ENCODE measurements at regions not wholly inside any gene's neighbourhood (a gene's known extent, or its start where the extent isn't known, plus 50 kb on each side); places are given as distances from the start of the nearest gene placed in this dataset.

GRCh38 chr11:10376061-10376460 lies 71.2 kb downstream of the ADM start:
- Histone ChIP-seq H3K36me3 (ENCODE audit: control insufficient read depth, insufficient read depth, low read length) (no peaks in the 10 kb centered on the region), H3K9me3 (ENCODE audit: control insufficient read depth, low read depth, low read length) (no peaks in the 10 kb centered on the region), H3K27me3 (ENCODE audit: control insufficient read depth, insufficient read depth, low read length) (peaks cover 3% of the 10 kb centered on the region), H3K4me3 (ENCODE audit: low read length) (no peak overlapping the region), H3K27ac (ENCODE audit: low read length) (no peak overlapping the region), H3K4me1 (ENCODE audit: control insufficient read depth, insufficient read depth, low read length) (no peaks in the 10 kb centered on the region)
- no peak for DNase-seq
- WGBS (ENCODE audit: insufficient coverage, low lambda C conversion rate): no CpG with 5 or more reads among the region's 6 CpGs

- Histone ChIP-seq H3K27me3 (ENCODE audit: control insufficient read depth, insufficient read depth, low read length) (peaks cover 3% of the 10 kb centered on the region), H3K9me3 (ENCODE audit: control insufficient read depth, low read depth, low read length) (no peaks in the 10 kb centered on the region), H3K36me3 (ENCODE audit: control insufficient read depth, insufficient read depth, low read length) (no peaks in the 10 kb centered on the region), H3K4me3 (ENCODE audit: low read length) (no peak overlapping the region), H3K4me1 (ENCODE audit: control insufficient read depth, insufficient read depth, low read length) (no peaks in the 10 kb centered on the region), H3K27ac (ENCODE audit: low read length) (no peak overlapping the region)
- no peak for DNase-seq
These were observed 72.3 kb downstream of the ADM start for GRCh38 chr11:10377183-10377582.

- no CpG with 5 or more reads among the region's 4 CpGs for WGBS (ENCODE audit: insufficient coverage, low lambda C conversion rate)
- Histone ChIP-seq H3K9me3 (ENCODE audit: control insufficient read depth, low read depth, low read length) (no peaks in the 10 kb centered on the region), H3K4me3 (ENCODE audit: low read length) (no peak overlapping the region), H3K27me3 (ENCODE audit: control insufficient read depth, insufficient read depth, low read length) (peaks cover 3% of the 10 kb centered on the region), H3K4me1 (ENCODE audit: control insufficient read depth, insufficient read depth, low read length) (no peaks in the 10 kb centered on the region), H3K27ac (ENCODE audit: low read length) (no peak overlapping the region), H3K36me3 (ENCODE audit: control insufficient read depth, insufficient read depth, low read length) (no peaks in the 10 kb centered on the region)
- DNase-seq: no peak
These were observed 73.5 kb downstream of the ADM start for GRCh38 chr11:10378362-10378761.

GRCh38 chr11:10379022-10379421 lies 74.1 kb downstream of the ADM start:
- Histone ChIP-seq H3K9me3 (ENCODE audit: control insufficient read depth, low read depth, low read length) (no peaks in the 10 kb centered on the region), H3K27me3 (ENCODE audit: control insufficient read depth, insufficient read depth, low read length) (peaks cover 3% of the 10 kb centered on the region), H3K4me1 (ENCODE audit: control insufficient read depth, insufficient read depth, low read length) (no peaks in the 10 kb centered on the region), H3K36me3 (ENCODE audit: control insufficient read depth, insufficient read depth, low read length) (no peaks in the 10 kb centered on the region), H3K4me3 (ENCODE audit: low read length) (no peak overlapping the region), H3K27ac (ENCODE audit: low read length) (no peak overlapping the region)
- DNase-seq: peak in 1 of 2 donors; percentile 22
- WGBS (ENCODE audit: insufficient coverage, low lambda C conversion rate): no CpG with 5 or more reads among the region's 1 CpG

- peaks cover 3% of the 10 kb centered on the region for H3K27me3 ChIP-seq (ENCODE audit: control insufficient read depth, insufficient read depth, low read length)
These were observed 74.6 kb downstream of the ADM start for GRCh38 chr11:10379426-10379825.

GRCh38 chr11:10379871-10380568 lies 75.0 kb upstream of the AMPD3 start:
- Histone ChIP-seq H3K4me1 (ENCODE audit: control insufficient read depth, insufficient read depth, low read length) (no peaks in the 10 kb centered on the region), H3K27ac (ENCODE audit: low read length) (no peak overlapping the region), H3K4me3 (ENCODE audit: low read length) (no peak overlapping the region), H3K9me3 (ENCODE audit: control insufficient read depth, low read depth, low read length) (no peaks in the 10 kb centered on the region), H3K27me3 (ENCODE audit: control insufficient read depth, insufficient read depth, low read length) (peaks cover 3% of the 10 kb centered on the region), H3K36me3 (ENCODE audit: control insufficient read depth, insufficient read depth, low read length) (no peaks in the 10 kb centered on the region)
- no CpG with 5 or more reads among the region's 2 CpGs for WGBS (ENCODE audit: insufficient coverage, low lambda C conversion rate)
- no peak for DNase-seq

More at GRCh38 chr11:10379426-10379825, 74.6 kb downstream of the ADM start:
- no peaks in the 10 kb centered on the region for H3K36me3 ChIP-seq (ENCODE audit: control insufficient read depth, insufficient read depth, low read length)
- no peak overlapping the region for H3K4me3 ChIP-seq (ENCODE audit: low read length)
- DNase-seq: no peak
- no CpG with 5 or more reads among the region's 1 CpG for WGBS (ENCODE audit: insufficient coverage, low lambda C conversion rate)
- H3K4me1 ChIP-seq (ENCODE audit: control insufficient read depth, insufficient read depth, low read length): no peaks in the 10 kb centered on the region
- H3K9me3 ChIP-seq (ENCODE audit: control insufficient read depth, low read depth, low read length): no peaks in the 10 kb centered on the region
- H3K27ac ChIP-seq (ENCODE audit: low read length): no peak overlapping the region

GRCh38 chr11:10380921-10381320 lies 74.1 kb upstream of the AMPD3 start:
- H3K4me3 ChIP-seq (ENCODE audit: low read length): no peak overlapping the region
- no peak overlapping the region for H3K27ac ChIP-seq (ENCODE audit: low read length)
- no CpG with 5 or more reads among the region's 4 CpGs for WGBS (ENCODE audit: insufficient coverage, low lambda C conversion rate)
- H3K36me3 ChIP-seq (ENCODE audit: control insufficient read depth, insufficient read depth, low read length): no peaks in the 10 kb centered on the region
- DNase-seq: no peak
- H3K27me3 ChIP-seq (ENCODE audit: control insufficient read depth, insufficient read depth, low read length): peaks cover 3% of the 10 kb centered on the region
- no peaks in the 10 kb centered on the region for H3K9me3 ChIP-seq (ENCODE audit: control insufficient read depth, low read depth, low read length)
- no peaks in the 10 kb centered on the region for H3K4me1 ChIP-seq (ENCODE audit: control insufficient read depth, insufficient read depth, low read length)

- Histone ChIP-seq H3K9me3 (ENCODE audit: control insufficient read depth, low read depth, low read length) (no peaks in the 10 kb centered on the region), H3K4me1 (ENCODE audit: control insufficient read depth, insufficient read depth, low read length) (no peaks in the 10 kb centered on the region), H3K36me3 (ENCODE audit: control insufficient read depth, insufficient read depth, low read length) (no peaks in the 10 kb centered on the region), H3K4me3 (ENCODE audit: low read length) (no peak overlapping the region), H3K27me3 (ENCODE audit: control insufficient read depth, insufficient read depth, low read length) (peaks cover 3% of the 10 kb centered on the region), H3K27ac (ENCODE audit: low read length) (no peak overlapping the region)
- DNase-seq: no peak
These were observed 73.3 kb upstream of the AMPD3 start for GRCh38 chr11:10381736-10382135.

- Histone ChIP-seq H3K36me3 (ENCODE audit: control insufficient read depth, insufficient read depth, low read length) (no peaks in the 10 kb centered on the region), H3K27me3 (ENCODE audit: control insufficient read depth, insufficient read depth, low read length) (peaks cover 3% of the 10 kb centered on the region), H3K9me3 (ENCODE audit: control insufficient read depth, low read depth, low read length) (no peaks in the 10 kb centered on the region), H3K4me3 (ENCODE audit: low read length) (no peak overlapping the region), H3K4me1 (ENCODE audit: control insufficient read depth, insufficient read depth, low read length) (no peaks in the 10 kb centered on the region), H3K27ac (ENCODE audit: low read length) (no peak overlapping the region)
- WGBS (ENCODE audit: insufficient coverage, low lambda C conversion rate): 71% methylated on average over 1 of the region's 6 CpGs
- no peak for DNase-seq
These were observed 72.5 kb upstream of the AMPD3 start for GRCh38 chr11:10382518-10382917.

GRCh38 chr11:10385696-10386095 lies 69.4 kb upstream of the AMPD3 start:
- peaks cover 10% of the 10 kb centered on the region for H3K4me1 ChIP-seq (ENCODE audit: control insufficient read depth, insufficient read depth, low read length)
- H3K9me3 ChIP-seq (ENCODE audit: control insufficient read depth, low read depth, low read length): no peaks in the 10 kb centered on the region
- no peak overlapping the region for H3K27ac ChIP-seq (ENCODE audit: low read length)
- H3K4me3 ChIP-seq (ENCODE audit: low read length): no peak overlapping the region
- H3K27me3 ChIP-seq (ENCODE audit: control insufficient read depth, insufficient read depth, low read length): no peaks in the 10 kb centered on the region
- H3K36me3 ChIP-seq (ENCODE audit: control insufficient read depth, insufficient read depth, low read length): no peaks in the 10 kb centered on the region
- DNase-seq: no peak
- no CpG with 5 or more reads among the region's 6 CpGs for WGBS (ENCODE audit: insufficient coverage, low lambda C conversion rate)

GRCh38 chr11:10386361-10386760 lies 68.7 kb upstream of the AMPD3 start:
- H3K4me3 ChIP-seq (ENCODE audit: low read length): no peak overlapping the region
- no peaks in the 10 kb centered on the region for H3K36me3 ChIP-seq (ENCODE audit: control insufficient read depth, insufficient read depth, low read length)
- H3K9me3 ChIP-seq (ENCODE audit: control insufficient read depth, low read depth, low read length): no peaks in the 10 kb centered on the region
- H3K4me1 ChIP-seq (ENCODE audit: control insufficient read depth, insufficient read depth, low read length): peaks cover 10% of the 10 kb centered on the region
- DNase-seq: no peak
- H3K27me3 ChIP-seq (ENCODE audit: control insufficient read depth, insufficient read depth, low read length): no peaks in the 10 kb centered on the region
- no peak overlapping the region for H3K27ac ChIP-seq (ENCODE audit: low read length)
- WGBS (ENCODE audit: insufficient coverage, low lambda C conversion rate): no CpG with 5 or more reads among the region's 5 CpGs

Measured in large intestine (tissue), 3 donors.